PFSK-1 (cell line): ENCODE measurements at regions not wholly inside any gene's neighbourhood (a gene's known extent, or its start where the extent isn't known, plus 50 kb on each side); places are given as distances from the start of the nearest gene placed in this dataset.

Experiments used
- FOXP2 ChIP-seq: optimal IDR thresholded peaks from 2 replicates; pipeline ENCODE3; 2011; ENCODE audit warnings: borderline replicate concordance, control low read depth, inconsistent platforms; ENCODE audit not compliant: insufficient read depth; ENCODE audit errors: extremely low read length, extremely low read depth
- POLR2AphosphoS5 ChIP-seq: IDR thresholded peaks from 2 replicates; pipeline ENCODE4 v1.6.1; 2012; ENCODE audit warnings: low read depth, mild to moderate bottlenecking, control low read depth, low read length, moderate library complexity
- SIN3A ChIP-seq: IDR thresholded peaks from 2 replicates; pipeline ENCODE4 v1.6.1; 2012; ENCODE audit warnings: mild to moderate bottlenecking, low read length, moderate library complexity, borderline replicate concordance; ENCODE audit not compliant: insufficient read depth
- TAF1 ChIP-seq: IDR thresholded peaks from 2 replicates; pipeline ENCODE4 v1.6.1; 2012; ENCODE audit warnings: low read length, control low read depth, borderline replicate concordance; ENCODE audit not compliant: insufficient read depth
- TF ChIP-seq, protein P1 (sequence below), 2 experiments: IDR thresholded peaks; 2 replicates each; pipeline versions ENCODE4 v1.6.1 to v1.8.0; 2011 to 2012; ENCODE audit warnings: low read depth in 2 of 2, low read length in 2 of 2, control low read depth in 1 of 2, inconsistent platforms in 1 of 2, mild to moderate bottlenecking in 1 of 2, moderate library complexity in 1 of 2; ENCODE audit not compliant: insufficient read depth in 1 of 2

DNA sequence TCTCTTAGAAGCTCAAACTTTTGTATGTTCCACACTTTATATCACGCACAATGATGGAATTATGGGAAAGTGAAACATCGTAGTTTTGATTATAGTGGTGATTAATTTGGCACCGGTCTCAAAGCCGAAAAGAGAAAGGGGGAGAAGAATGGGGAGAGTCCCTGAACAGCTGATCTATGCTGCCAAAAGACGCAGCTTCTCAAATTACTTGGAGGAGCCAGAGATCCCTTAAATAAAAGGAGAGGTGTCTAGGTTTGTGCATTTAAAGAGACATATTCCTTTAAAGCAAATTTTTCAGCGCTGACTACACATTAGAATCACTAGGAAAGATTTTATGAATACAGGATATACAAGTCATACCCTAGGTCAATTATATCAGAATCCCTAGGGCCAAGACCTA lies 599.6 kb upstream of the ADAMTS5 start:
- TF ChIP-seq, protein P1, sequence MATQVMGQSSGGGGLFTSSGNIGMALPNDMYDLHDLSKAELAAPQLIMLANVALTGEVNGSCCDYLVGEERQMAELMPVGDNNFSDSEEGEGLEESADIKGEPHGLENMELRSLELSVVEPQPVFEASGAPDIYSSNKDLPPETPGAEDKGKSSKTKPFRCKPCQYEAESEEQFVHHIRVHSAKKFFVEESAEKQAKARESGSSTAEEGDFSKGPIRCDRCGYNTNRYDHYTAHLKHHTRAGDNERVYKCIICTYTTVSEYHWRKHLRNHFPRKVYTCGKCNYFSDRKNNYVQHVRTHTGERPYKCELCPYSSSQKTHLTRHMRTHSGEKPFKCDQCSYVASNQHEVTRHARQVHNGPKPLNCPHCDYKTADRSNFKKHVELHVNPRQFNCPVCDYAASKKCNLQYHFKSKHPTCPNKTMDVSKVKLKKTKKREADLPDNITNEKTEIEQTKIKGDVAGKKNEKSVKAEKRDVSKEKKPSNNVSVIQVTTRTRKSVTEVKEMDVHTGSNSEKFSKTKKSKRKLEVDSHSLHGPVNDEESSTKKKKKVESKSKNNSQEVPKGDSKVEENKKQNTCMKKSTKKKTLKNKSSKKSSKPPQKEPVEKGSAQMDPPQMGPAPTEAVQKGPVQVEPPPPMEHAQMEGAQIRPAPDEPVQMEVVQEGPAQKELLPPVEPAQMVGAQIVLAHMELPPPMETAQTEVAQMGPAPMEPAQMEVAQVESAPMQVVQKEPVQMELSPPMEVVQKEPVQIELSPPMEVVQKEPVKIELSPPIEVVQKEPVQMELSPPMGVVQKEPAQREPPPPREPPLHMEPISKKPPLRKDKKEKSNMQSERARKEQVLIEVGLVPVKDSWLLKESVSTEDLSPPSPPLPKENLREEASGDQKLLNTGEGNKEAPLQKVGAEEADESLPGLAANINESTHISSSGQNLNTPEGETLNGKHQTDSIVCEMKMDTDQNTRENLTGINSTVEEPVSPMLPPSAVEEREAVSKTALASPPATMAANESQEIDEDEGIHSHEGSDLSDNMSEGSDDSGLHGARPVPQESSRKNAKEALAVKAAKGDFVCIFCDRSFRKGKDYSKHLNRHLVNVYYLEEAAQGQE (IDR thresholded peaks at IDR 0.05; ENCODE audit: insufficient read depth in 1 of 2, low read depth in 2 of 2, low read length in 2 of 2) = no peak
- no peak for TF ChIP-seq SIN3A
- no peak for TF ChIP-seq POLR2AphosphoS5
- no peak for TF ChIP-seq FOXP2
- TF ChIP-seq TAF1 = no peak

DNA sequence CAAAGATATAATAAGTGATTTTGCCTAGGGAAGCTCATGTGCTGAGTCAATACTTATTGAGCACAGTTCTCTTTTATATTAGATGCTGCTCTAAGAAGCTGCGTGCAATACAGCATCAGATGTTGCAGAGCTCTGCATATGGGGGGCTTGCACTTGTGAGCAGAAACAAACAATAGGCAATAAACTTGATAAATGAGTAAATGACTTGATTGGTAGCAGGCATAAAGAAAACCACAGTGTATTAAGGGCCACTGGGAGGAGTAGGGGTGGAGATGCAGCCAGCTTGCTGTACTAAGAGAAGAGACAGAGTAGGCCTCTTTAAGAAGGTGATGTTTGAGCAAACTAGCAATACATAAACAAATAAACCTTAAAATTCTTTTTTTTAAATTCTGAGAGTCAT lies 598.5 kb upstream of the ADAMTS5 start:
- TF ChIP-seq TAF1 (no peak), SIN3A (no peak), FOXP2 (no peak), POLR2AphosphoS5 (no peak)
- TF ChIP-seq, protein P1 (IDR thresholded peaks at IDR 0.05; ENCODE audit: insufficient read depth in 1 of 2, low read depth in 2 of 2, low read length in 2 of 2) = no peak

GRCh38 chr21:27564684-27565301 lies 597.9 kb upstream of the ADAMTS5 start:
- TF ChIP-seq POLR2AphosphoS5 (no peak), FOXP2 (no peak), SIN3A (no peak)
- TF ChIP-seq, protein P1 (IDR thresholded peaks at IDR 0.05; ENCODE audit: insufficient read depth in 1 of 2, low read depth in 2 of 2, low read length in 2 of 2) = no peak

GRCh38 chr21:27562303-27562702 lies 595.4 kb upstream of the ADAMTS5 start:
- TF ChIP-seq FOXP2 (no peak), POLR2AphosphoS5 (no peak), SIN3A (no peak), TAF1 (no peak)
- TF ChIP-seq, protein P1 (IDR thresholded peaks at IDR 0.05; ENCODE audit: insufficient read depth in 1 of 2, low read depth in 2 of 2, low read length in 2 of 2) = no peak

DNA sequence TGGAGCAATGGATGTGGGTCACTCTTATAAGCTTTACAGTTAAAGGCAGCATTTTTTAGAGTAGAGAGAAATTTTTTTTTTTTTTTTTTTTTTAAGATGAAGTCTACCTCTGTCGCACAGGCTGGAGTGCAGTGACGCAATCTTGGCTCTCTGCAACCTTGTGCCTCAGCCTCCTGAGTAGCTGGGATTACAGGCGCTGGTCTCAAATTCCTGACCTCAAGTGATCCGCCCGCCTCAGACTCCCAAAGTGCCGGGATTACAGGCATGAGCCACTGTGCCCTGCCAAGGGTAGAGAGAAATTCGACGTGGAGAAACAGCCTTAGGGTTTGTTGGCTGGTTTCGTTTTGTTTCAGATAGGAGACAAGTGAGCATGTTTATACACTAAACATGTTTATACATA lies 594.2 kb upstream of the ADAMTS5 start:
- TF ChIP-seq FOXP2 = no peak

DNA sequence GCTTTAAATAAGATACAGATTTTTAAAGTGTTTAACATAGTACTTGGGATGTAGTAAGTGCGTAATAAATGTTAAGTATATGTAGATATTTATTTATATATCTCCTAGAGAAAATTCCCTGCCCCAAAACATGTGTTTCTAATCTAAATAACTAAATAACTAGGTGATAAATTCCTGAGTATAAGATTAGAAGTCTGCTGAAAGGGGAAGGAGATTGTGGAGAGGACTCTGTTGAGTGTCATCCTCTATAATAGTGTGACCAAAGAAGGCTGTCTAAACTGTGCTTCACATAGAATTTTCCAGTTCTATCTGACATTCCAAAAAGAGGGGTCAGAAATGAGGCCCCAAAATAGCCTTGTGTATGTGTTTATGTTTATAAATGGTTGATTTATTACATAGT lies 590.5 kb upstream of the ADAMTS5 start:
- TF ChIP-seq TAF1 (no peak), FOXP2 (no peak), POLR2AphosphoS5 (no peak), SIN3A (no peak)
- TF ChIP-seq, protein P1 (IDR thresholded peaks at IDR 0.05; ENCODE audit: insufficient read depth in 1 of 2, low read depth in 2 of 2, low read length in 2 of 2) = no peak
